RPMI7951 (cell line): ENCODE measurements at regions not wholly inside any gene's neighbourhood (a gene's known extent, or its start where the extent isn't known, plus 50 kb on each side); places are given as distances from the start of the nearest gene placed in this dataset.

Source experiments
- DNase-seq: peaks from one replicate; pipeline ENCODE4 v3.0.0-alpha.2; 2012; ENCODE audit warnings: low read depth

DNA sequence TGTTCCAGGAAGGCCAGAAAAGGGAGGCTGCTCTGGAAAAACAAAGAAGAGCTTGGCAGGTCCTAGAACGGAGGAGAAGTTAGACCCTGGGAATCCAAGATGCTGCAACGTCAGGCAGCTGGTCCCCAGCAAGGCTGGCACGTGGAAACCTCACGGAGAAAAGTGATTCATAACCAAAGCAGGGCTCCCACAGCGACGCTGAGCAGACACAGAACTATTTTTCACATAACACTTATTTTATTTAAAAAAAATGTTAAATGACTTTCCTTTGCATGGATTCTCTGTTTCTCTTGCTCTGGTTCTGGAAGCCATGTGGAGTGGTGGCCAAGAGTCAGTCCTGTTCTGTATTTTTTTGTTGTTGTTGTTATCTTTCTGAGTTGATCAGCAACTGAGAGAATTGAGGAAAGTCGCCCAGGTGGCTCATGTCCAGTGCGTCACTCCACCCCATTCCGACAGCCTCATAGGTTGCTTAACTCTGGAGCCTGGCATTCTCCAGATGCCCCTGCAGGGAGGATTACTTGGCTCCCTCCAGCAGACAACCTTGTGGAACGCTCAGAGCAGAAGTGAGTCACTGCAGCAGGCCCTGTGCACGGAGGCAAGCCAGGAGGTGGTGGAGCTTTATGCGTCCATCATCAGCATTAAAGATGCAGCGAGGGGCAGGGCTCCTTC, 229.9 kb upstream of the HDAC4 start:
- peak; percentile 88 for DNase-seq

DNA sequence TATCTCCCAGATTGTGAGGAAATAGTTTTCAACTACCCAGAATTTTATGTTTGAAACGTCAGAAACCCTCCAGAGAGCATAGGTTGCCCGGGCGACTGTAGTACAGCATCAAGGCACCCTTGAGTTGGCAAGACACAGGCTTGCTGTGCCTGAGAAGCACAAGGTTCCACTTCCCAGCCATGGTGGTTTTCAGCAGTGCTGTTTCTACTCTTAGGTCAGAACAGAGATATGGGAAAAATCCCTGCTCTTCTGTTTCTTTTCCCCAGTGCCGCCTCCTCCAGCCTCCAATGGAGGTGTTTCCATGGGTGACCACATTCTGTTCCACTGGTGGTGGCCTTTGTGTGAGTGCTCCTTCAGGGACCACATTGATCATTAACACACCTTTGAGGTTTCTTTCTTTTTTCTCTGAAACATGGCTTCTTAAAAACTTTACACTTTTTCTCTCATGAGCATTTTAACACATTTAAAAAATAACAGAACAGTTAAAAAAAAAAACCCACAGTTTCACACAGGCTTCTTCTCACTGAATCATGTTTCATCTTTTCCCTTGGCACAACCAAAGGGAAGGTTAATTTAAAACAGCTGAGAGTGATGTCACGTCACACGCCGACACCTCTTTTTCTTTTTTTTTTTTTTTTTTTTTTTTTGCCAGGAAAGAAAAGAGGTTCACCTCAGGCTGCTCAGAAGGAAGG, 229.3 kb upstream of the HDAC4 start:
- peak; percentile 49 for DNase-seq

DNA sequence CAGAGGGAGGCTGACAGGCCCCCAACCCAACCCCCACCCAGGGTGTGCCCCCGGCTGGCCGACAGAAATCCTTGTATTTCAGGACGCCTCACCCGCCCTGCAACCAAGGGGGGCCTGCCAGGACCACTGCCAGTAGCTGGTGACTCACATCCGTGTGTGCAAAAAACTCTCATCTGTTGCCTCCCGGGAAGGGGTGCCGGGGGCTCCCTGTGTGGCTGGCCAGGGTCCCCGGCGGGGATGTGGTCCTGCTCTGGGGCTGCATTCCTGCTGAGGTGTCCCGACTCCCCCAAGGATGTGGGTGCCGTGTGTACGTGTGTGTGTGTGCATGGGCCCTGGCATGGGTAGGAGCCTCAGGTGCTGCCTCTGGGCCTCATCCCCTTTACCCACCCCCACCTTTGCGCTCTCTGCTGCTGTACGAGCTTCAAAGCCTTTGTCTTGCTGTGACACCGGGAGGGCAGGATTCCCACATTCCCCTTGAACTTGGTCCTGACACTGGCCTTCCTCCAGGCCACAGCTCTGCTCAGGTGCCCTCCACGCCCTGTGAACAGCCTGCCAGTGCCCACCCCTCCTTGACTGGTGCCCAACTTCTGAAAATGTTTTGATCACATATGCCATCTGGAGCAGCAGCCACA, 226.3 kb upstream of the HDAC4 start:
- DNase-seq = peak; percentile 69

DNA sequence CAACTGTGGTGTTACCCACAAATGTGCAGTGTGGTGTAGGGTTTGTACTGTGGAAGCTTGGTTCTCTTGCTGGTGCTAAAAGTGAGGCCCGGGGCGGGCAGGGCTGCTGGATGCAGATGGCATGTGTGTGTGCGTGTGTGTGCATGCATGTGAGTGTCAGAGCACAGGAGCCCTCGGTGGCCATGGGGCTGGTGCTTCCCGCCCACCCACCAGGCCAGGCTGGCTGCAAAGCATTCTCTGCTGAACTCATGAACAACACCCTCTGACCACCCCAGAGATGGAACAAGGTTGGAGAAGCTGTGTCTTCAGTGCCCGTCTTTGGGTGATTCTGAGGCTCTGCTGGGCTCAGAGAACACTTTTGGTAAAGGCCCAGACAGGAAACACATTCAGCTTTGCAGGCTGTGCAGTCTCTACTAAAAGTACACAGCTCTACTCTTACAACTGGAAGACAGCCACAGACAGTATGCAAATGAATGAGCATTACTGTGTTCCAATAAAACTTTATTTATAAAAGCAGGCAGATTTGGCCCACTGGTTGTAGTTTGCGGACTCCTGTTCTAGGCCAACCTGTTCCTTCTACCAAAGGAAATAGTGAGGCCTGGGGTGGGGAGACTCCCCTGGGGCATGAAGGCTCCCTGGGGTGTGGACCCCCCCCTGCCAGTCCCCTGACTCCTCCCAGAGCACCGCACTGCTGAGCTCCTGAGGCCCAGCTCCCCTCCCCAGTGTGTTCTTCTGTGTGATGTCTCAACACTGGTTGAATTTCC, 225.3 kb upstream of the HDAC4 start:
- no peak for DNase-seq

DNA sequence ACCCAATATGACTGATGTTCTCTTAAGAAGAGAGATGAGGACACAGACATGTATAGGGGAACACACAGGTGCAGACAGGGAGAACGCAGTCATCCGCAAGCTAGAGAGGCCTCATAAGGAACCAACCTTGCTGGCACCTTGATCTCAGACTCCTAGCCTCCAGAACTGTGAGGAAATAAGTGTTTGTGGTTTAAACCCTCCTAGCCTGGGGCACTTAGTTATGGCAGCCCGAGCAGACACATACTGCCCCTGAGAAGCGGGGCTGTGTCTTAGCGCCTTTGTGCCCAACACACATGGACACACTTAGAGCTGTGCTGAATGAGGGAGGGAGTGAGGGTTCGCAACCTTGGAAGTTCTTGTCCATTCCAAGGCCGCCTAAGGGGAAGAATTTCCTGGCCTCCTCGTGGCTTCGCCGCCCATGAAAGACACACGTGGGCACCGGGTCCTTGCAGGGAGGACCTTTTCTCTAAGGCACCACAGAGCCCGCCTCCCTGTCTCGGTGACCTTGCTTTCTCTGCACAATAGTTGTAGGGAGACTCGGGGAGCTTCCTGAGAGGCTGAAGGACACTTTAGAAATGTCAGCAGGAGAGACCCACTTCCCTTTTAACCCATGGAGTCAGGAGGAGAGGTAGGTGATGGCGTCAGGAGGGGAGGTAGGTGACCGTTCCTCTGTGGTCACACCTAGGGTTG, 224.5 kb upstream of the HDAC4 start:
- no peak for DNase-seq

DNA sequence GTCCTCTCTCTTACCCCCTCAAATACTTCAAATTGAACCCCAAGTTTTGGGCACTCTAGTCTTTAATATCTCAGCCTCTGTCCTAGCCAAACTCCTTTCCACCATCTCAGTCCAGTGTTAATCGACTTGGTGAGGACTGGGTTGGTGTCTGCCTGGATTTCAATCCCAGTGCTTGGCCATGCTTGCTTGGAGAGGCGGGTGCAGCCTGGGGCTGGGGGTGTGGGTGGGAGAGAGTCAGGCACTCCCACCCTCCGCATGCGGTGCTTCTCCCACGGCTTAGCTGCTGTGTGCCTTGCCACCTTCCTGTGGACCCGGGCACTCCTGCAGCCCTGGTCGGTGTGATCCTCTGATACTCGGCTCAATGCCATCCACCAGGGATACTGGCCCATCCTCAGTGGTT, 220.8 kb upstream of the HDAC4 start:
- no peak for DNase-seq

DNA sequence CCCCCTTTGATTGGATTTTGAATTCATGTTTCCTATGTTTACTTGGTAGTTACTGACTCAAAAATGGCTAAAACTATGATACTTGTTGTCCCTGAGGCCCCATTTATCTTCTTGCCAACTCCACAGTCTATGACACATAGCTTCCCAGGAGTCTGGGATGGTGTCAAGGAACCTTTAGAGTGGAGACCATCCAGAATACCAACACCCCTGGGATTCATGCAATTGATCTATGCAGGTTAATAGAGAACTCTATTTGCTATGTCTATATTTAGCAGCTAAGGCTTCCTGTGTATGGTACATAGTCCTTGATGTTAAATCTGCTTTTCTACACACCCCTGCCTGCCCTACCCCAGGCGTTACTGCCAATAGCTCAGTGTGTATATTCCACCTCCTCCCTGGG, 218.5 kb upstream of the HDAC4 start:
- DNase-seq = no peak

DNA sequence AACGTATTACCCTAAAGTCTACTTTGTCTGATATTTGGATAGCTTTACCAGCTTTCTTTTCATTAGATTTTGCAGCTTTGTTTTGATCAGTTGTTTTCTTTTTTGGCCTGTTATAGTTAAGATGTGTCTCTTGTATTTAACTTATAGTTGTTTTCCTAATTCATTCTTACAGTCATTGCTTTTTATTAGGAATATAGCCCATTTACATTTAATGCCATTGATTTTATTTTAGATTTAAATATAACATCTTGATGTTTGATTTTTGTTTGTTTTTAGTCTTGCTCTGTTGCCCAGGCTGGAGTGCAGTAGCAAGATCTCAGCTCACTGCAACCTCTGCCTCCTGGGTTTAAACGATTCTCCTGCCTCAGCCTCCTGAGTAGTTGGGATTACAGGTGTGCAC, 215.9 kb upstream of the HDAC4 start:
- no peak for DNase-seq

DNA sequence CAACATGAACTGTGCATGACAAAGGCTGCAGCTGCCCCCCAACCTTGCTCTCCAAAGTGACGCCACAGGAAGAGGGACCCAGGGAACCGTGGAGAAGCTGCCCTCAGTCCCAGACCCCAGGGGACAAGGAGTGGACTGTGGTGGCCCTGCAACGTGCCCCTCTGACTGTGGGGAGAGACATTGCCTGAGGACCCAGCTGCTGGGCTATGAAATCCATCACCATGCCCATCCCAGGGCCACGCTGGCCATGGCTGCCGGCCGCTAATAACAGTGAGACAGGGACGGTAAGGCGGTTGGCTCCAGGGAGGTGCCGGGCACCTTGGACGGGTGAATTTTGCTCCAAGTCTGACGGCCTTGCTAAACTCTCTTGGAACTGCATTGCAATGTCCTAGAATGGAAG, 211.3 kb upstream of the HDAC4 start:
- no peak for DNase-seq

DNA sequence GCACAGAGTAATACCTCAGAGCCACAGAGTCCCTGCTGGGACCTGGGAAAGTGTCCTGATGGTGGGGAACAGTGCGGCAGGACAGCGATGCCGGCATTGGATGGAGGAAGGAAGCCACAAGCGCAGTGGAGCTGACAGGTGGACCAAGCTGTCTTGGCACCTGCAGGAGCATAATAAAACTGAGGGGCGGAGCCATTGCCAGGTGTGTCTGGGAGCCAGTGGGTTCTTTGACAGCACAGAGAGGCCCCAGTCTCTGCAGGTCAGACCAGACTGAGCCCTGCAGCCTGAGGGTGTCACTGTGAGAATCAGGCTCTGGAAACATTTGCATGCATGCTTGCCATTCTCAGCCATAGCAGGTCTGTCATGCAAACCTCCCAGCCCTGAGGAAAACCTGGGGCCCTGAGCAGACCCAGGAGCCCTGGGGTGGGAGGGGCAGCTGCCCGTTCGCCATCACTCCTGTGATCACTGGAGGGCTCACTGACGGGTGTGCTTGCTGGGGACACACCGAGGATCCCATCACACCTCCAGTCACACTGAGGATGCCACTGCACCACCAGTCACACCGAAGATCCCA, 210.5 kb upstream of the HDAC4 start:
- DNase-seq = no peak

DNA sequence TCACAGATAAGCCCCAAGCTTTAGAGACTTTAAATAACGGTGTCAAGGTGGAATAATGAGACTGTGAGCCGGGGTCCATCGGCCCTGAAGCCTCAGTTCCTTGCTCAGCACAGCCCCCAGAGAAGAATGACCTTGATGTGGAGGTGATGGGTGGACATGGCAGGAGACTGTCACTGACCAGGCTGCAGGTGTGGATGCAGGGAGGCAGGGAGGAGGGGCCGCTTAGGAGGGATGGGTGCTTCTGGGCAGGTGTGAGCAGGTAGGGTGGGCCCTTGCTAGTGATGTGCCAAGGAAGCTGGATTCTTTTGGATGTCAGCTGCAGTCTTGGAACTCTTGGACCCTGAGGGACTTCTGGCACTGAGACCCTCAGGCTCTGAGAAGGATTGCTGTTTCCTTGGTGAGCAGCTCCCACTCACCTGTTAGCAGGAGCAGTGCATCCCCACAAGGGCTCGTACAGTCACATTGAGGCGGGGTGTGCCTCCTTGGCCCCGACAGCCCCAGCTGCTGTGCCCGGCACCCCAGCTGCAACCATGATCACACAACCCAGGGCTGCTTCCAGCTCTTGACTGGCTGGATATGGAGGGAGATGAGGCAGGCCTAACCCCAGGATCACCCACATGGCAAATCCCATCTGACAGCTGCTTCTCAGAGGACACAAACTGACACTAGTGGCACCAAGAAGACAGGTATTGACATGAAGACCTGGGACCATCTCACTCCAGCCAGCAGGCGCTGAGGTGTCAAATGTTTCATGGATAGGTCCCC, 209.8 kb upstream of the HDAC4 start:
- no peak for DNase-seq

DNA sequence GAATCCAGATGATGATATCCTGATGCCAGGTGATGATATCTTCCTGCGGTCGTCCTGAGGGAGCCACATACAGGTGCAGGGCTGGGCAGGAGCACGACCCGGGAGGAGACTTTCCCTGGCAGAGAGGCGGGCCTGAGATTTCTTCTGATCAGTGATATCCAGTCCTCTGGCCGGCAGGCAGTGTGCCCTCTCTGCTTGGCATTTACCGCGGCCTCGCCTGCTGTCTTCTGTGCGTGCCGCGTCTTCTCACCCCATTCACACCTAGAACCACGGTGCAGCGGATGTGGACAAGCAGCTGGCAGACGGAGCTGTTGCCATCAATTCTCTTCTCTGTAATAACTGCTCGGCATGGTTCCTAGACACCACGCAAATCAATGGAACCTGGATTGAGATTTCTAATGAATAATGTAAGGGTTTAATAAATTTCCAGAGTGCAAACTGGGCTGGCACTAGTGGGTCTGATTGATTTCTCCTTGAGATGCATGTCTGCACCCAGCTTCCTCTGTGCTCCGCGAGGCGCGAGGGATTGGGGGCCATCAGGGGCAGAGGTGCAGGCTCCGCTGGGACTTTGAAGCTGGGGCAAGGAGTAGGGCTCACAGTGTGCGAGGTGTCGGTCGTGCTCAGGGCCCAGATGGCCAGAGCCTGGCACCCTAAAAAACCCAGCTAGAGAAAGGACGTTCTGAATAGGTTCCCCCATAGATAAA, 208.9 kb upstream of the HDAC4 start:
- DNase-seq = no peak

DNA sequence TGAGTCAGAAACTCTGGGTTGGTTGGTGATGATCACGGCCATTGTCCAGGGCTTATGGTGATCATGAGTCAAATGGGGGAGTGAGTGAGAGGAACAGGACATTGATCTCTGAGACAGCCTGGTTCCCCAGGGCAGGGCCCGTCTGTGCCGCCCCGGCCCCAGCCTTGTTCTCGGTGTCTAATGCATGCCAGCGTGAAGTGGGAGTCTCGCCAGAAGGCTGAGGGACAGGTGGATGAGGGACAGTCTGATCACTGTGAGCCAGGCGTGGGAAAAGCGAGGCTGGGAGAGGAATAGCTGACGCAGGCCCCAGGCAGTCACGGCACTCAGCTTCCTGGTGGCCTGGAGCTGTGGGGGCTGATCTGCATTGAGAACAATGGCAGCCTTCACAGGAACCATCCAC, 208.3 kb upstream of the HDAC4 start:
- no peak for DNase-seq

DNA sequence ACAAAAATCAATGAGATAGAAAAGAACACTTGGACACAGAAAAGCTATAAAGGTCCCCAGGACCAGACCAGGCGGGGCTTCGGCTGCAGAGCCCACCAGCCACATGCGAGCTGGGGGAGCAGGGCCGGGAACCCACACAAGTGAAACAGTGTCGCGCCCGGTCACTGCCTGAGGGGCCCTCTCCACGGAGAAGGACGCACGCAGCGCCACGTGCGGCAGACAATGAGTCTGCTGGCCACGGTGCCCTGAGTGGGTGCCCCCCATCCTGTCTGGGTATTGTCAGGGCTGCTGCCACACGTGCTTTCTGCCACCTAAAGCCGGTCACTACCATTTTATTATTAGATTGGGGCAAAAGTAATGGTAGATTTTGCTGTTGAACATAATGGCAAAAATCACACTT, 207.9 kb upstream of the HDAC4 start:
- no peak for DNase-seq

DNA sequence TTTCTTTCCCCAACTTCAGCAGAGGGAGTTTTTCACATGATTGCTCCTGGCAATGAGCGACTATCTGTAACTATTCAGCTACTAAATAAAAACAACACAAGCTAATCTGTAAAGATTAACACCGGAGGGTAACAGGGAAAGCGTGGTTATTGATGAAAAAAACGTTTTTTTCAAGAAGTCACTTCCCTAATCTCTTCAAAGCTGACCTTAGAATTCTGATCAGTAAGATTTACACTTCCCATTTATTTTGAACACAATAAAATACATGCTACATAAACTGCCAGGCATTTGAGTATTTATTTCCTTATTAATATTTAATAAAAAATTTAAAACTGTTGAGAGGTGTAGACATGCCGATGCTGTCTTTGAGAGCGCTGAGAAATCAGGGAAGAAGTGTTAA, 207.4 kb upstream of the HDAC4 start:
- DNase-seq = no peak

DNA sequence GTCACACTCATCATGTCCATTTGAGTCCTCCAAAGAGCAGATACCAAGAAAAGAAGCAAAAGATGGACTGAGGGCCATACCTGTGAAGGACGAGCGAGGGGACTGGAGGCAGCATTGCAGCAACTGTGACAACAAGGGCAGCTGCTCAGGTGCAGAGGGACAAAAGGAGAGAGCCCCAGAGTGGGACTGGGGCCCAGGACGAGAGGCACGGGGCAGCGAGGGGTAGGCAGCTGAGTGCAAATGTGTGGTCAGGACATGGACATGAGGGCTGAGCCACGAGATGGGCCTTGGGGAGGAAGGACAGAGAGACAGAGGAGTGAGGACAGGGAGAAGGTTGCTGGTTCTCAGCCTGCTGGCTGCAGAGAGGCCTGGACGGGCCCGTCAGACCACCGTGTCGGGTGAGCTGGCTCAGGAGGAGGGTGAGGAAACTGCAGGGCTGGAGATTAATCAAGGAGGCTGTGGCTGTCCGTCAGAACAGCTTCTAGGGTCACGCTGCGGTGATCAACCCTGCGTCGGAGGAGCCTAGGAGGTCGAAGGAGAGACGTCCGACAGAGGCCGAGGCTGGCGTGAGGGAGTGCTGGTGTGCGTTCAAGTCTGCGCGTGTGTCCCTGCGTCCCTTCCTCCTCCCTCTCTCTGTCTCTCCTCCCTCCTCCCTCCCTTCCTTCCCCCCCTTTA, 206.8 kb upstream of the HDAC4 start:
- DNase-seq = no peak

DNA sequence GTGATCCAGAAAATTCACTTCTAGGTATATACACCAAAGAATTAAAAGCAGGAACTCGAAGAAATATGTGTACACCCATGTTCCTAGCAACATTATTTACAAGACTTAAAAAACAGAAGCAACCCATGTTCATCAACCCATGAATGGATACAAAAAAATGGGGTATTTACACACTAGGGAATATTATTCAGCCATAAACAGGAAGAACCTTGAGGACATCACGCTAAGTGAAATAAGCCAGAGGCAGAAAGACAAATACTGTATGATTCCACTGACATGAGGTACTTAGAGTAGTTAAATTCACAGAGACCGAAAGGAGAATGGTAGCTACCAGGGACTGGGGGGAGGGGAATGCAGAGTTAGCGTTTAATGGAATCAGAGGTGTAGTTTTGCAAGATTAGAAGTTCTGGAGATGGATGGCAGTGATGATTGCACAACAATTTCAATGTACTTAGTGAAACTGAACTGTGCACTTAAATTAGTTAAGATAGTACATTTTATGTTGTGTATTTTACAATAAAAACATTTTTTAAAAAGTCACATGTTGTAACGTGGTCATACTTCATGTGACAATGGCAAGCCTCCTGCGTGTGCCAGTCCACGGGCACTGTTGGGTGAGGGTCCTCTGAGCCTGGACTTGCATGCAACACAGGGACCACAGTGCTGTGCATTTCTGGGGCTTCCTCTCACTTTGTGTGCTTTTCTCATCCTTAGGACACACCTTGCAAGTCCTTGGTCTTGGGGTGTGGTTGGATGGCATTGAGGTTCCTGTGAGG, 206.1 kb upstream of the HDAC4 start:
- no peak for DNase-seq

DNA sequence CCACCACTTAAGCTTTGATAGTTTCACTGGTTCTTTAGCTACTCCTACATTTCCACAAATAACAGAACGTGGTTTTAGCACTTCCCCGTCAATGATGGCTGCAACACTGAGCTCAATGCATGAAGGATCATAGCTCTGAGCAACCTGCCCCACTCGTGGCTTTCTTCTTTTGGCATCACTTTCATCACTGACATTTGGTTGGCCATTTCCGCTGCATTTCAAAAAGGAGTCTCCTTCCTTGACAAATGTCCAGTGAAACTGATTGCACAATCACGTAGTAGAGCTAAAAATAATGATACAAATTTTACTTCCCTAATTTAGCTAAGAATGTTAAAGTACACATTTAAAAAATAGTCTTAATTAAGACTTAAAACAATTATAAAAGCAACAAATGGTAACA, 205.2 kb upstream of the HDAC4 start:
- DNase-seq = no peak

DNA sequence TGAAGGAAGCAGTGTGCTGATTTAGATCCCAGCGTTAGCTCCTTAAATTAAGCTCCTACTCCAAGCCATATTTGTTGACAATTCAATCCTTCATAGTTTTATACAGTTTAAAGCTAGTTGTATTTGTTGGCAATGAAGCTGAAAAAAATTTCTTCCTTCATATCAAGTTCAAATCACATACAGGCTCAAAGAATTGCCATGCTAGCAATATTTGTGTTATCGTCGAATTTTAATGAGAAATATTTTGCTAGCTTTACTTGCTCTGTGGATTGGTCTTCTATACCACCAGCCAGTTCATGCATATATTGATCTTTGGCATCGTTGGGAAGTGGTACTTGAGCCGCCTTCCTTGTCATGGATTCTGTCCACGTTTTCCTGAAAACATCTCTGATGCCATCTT, 204.6 kb upstream of the HDAC4 start:
- no peak for DNase-seq
